ENCODE measurements at regions not wholly inside any gene's neighbourhood (a gene's known extent, or its start where the extent isn't known, plus 50 kb on each side); places are given as distances from the start of the nearest gene placed in this dataset.
A peak's percentile ranks its signal among the peaks of the same experiment; 100 is the strongest.
"Not testable (repeated sequence)": the region's sequence is repeated elsewhere in the genome, so short reads cannot be mapped to it uniquely, and the experiment has no call there.

- Histone ChIP-seq H3K9ac (ENCODE audit: low read depth, low read length) (no peak overlapping the region), H3K9me3 (ENCODE audit: control insufficient read depth, insufficient read depth, low read length) (no peaks in the 10 kb centered on the region), H3K36me3 (ENCODE audit: insufficient read depth, low read length) (no peaks in the 10 kb centered on the region), H3K4me1 (ENCODE audit: insufficient read depth, low read length) (peaks cover 17% of the 10 kb centered on the region; the same call in 1 of the 2 replicates)
Measured at GRCh38 chr6:37580176-37580955, 80.7 kb upstream of the CCDC167 start.

- no peaks in the 10 kb centered on the region for H3K36me3 ChIP-seq (ENCODE audit: insufficient read depth, low read length)
- no peaks in the 10 kb centered on the region for H3K9me3 ChIP-seq (ENCODE audit: control insufficient read depth, insufficient read depth, low read length)
- no peak overlapping the region for H3K9ac ChIP-seq (ENCODE audit: low read depth, low read length)
- peaks cover 17% of the 10 kb centered on the region; the same call in 1 of the 2 replicates for H3K4me1 ChIP-seq (ENCODE audit: insufficient read depth, low read length)
Measured at GRCh38 chr6:37579444-37580067, 79.9 kb upstream of the CCDC167 start.

GRCh38 chr6:37578104-37578503, 78.4 kb upstream of the CCDC167 start:
- Histone ChIP-seq H3K4me1 (ENCODE audit: insufficient read depth, low read length) (peaks cover 17% of the 10 kb centered on the region; the same call in 1 of the 2 replicates), H3K9ac (ENCODE audit: low read depth, low read length) (no peak overlapping the region), H3K9me3 (ENCODE audit: control insufficient read depth, insufficient read depth, low read length) (no peaks in the 10 kb centered on the region), H3K36me3 (ENCODE audit: insufficient read depth, low read length) (no peaks in the 10 kb centered on the region)

GRCh38 chr6:37576336-37576737, 76.6 kb upstream of the CCDC167 start:
- no peak overlapping the region for H3K9ac ChIP-seq (ENCODE audit: low read depth, low read length)
- H3K36me3 ChIP-seq (ENCODE audit: insufficient read depth, low read length), result no peaks in the 10 kb centered on the region
- H3K9me3 ChIP-seq (ENCODE audit: control insufficient read depth, insufficient read depth, low read length), result no peaks in the 10 kb centered on the region
- H3K4me1 ChIP-seq (ENCODE audit: insufficient read depth, low read length), result peaks cover 10% of the 10 kb centered on the region; the same call in 1 of the 2 replicates

GRCh38 chr6:37575221-37575620, 75.5 kb upstream of the CCDC167 start:
- Histone ChIP-seq H3K9me3 (ENCODE audit: control insufficient read depth, insufficient read depth, low read length) (no peaks in the 10 kb centered on the region), H3K4me1 (ENCODE audit: insufficient read depth, low read length) (peaks cover 10% of the 10 kb centered on the region; the same call in 1 of the 2 replicates), H3K36me3 (ENCODE audit: insufficient read depth, low read length) (no peaks in the 10 kb centered on the region), H3K9ac (ENCODE audit: low read depth, low read length) (no peak overlapping the region)

- peaks cover 10% of the 10 kb centered on the region; the same call in 1 of the 2 replicates for H3K4me1 ChIP-seq (ENCODE audit: insufficient read depth, low read length)
- H3K36me3 ChIP-seq (ENCODE audit: insufficient read depth, low read length), result no peaks in the 10 kb centered on the region
- H3K9me3 ChIP-seq (ENCODE audit: control insufficient read depth, insufficient read depth, low read length), result no peaks in the 10 kb centered on the region
- no peak overlapping the region for H3K9ac ChIP-seq (ENCODE audit: low read depth, low read length)
Measured at GRCh38 chr6:37572334-37572733, 72.6 kb upstream of the CCDC167 start.

GRCh38 chr6:37570482-37571133, 70.9 kb upstream of the CCDC167 start:
- no peak overlapping the region for H3K9ac ChIP-seq (ENCODE audit: low read depth, low read length)
- H3K4me1 ChIP-seq (ENCODE audit: insufficient read depth, low read length), result no peaks in the 10 kb centered on the region
- no peaks in the 10 kb centered on the region for H3K36me3 ChIP-seq (ENCODE audit: insufficient read depth, low read length)
- no peaks in the 10 kb centered on the region for H3K9me3 ChIP-seq (ENCODE audit: control insufficient read depth, insufficient read depth, low read length)

GRCh38 chr6:37569743-37570481, 70.2 kb upstream of the CCDC167 start:
- Histone ChIP-seq H3K9me3 (ENCODE audit: control insufficient read depth, insufficient read depth, low read length) (no peaks in the 10 kb centered on the region), H3K4me1 (ENCODE audit: insufficient read depth, low read length) (peaks cover 5% of the 10 kb centered on the region; the same call in 1 of the 2 replicates), H3K36me3 (ENCODE audit: insufficient read depth, low read length) (no peaks in the 10 kb centered on the region), H3K9ac (ENCODE audit: low read depth, low read length) (no peak overlapping the region)

- Histone ChIP-seq H3K9me3 (ENCODE audit: control insufficient read depth, insufficient read depth, low read length) (no peaks in the 10 kb centered on the region), H3K36me3 (ENCODE audit: insufficient read depth, low read length) (no peaks in the 10 kb centered on the region), H3K9ac (ENCODE audit: low read depth, low read length) (no peak overlapping the region), H3K4me1 (ENCODE audit: insufficient read depth, low read length) (peaks cover 8% of the 10 kb centered on the region; the same call in 1 of the 2 replicates)
Measured at GRCh38 chr6:37569317-37569716, 69.6 kb upstream of the CCDC167 start.

GRCh38 chr6:37566950-37567349, 67.3 kb upstream of the CCDC167 start:
- H3K4me1 ChIP-seq (ENCODE audit: insufficient read depth, low read length), result peaks cover 8% of the 10 kb centered on the region; the same call in 1 of the 2 replicates
- no peak overlapping the region for H3K9ac ChIP-seq (ENCODE audit: low read depth, low read length)
- H3K36me3 ChIP-seq (ENCODE audit: insufficient read depth, low read length), result no peaks in the 10 kb centered on the region

GRCh38 chr6:37566111-37566949, 66.6 kb upstream of the CCDC167 start:
- Histone ChIP-seq H3K9me3 (ENCODE audit: control insufficient read depth, insufficient read depth, low read length) (no peaks in the 10 kb centered on the region), H3K36me3 (ENCODE audit: insufficient read depth, low read length) (no peaks in the 10 kb centered on the region), H3K4me1 (ENCODE audit: insufficient read depth, low read length) (peaks cover 8% of the 10 kb centered on the region; the same call in 1 of the 2 replicates), H3K9ac (ENCODE audit: low read depth, low read length) (peak overlapping the region; percentile 52; the same call in 1 of the 2 replicates)

More at GRCh38 chr6:37566950-37567349, 67.3 kb upstream of the CCDC167 start:
- no peaks in the 10 kb centered on the region for H3K9me3 ChIP-seq (ENCODE audit: control insufficient read depth, insufficient read depth, low read length)

- H3K9ac ChIP-seq (ENCODE audit: low read depth, low read length), result peak overlapping the region; percentile 52
- 0 out of 2 replicates have a peak, but pooled peaks cover 4% of the 10 kb centered on the region for H3K9me3 ChIP-seq (ENCODE audit: control insufficient read depth, insufficient read depth, low read length)
- no peaks in the 10 kb centered on the region for H3K36me3 ChIP-seq (ENCODE audit: insufficient read depth, low read length)
- peaks cover 8% of the 10 kb centered on the region; the same call in 1 of the 2 replicates for H3K4me1 ChIP-seq (ENCODE audit: insufficient read depth, low read length)
Measured at GRCh38 chr6:37565267-37566110, 65.8 kb upstream of the CCDC167 start.

GRCh38 chr6:37562926-37563288, 63.2 kb upstream of the CCDC167 start:
- not testable (repeated sequence) for H3K36me3 ChIP-seq (ENCODE audit: insufficient read depth, low read length); H3K9me3 ChIP-seq (ENCODE audit: control insufficient read depth, insufficient read depth, low read length); H3K9ac ChIP-seq (ENCODE audit: low read depth, low read length); H3K4me1 ChIP-seq (ENCODE audit: insufficient read depth, low read length)

Data from ES-I3 (cell line).